Type B pancreatic cell (in vitro differentiated cells): ENCODE measurements at regions not wholly inside any gene's neighbourhood (a gene's known extent, or its start where the extent isn't known, plus 50 kb on each side); places are given as distances from the start of the nearest gene placed in this dataset.

ENCODE experiments used
- DNase-seq: peaks from one replicate; pipeline ENCODE4 v3.0.0; 2021; ENCODE audit warnings: mixed read lengths; ENCODE audit not compliant: unreplicated experiment; ENCODE audit errors: extremely low spot score
- H3K27ac Mint-ChIP-seq: 2 replicates; pipeline ENCODE4 v1.8.0; 2021; ENCODE audit warnings: mild to moderate bottlenecking, mixed read lengths
- H3K27me3 Mint-ChIP-seq: 2 replicates; pipeline ENCODE4 v1.8.0; 2021; ENCODE audit warnings: mixed read lengths
- H3K36me3 Mint-ChIP-seq: 2 replicates; pipeline ENCODE4 v1.8.0; 2021; ENCODE audit warnings: mixed read lengths
- H3K4me1 Mint-ChIP-seq: one replicate; pipeline ENCODE4 v1.8.0; 2021; ENCODE audit warnings: mixed read lengths; ENCODE audit not compliant: unreplicated experiment
- H3K4me3 Mint-ChIP-seq: 2 replicates; pipeline ENCODE4 v1.8.0; 2021; ENCODE audit warnings: mild to moderate bottlenecking, mixed read lengths
- H3K9me3 Mint-ChIP-seq: 2 replicates; pipeline ENCODE4 v1.8.0; 2021; ENCODE audit warnings: mixed read lengths
- TF ChIP-seq, protein P1 (sequence below): fragments of 200-600 bp; sonication (generic); conservative IDR thresholded peaks from 2 replicates; pipeline ENCODE4 v1.5.0; 2021; ENCODE audit warnings: antibody characterized with exemption, mild to moderate bottlenecking

DNA sequence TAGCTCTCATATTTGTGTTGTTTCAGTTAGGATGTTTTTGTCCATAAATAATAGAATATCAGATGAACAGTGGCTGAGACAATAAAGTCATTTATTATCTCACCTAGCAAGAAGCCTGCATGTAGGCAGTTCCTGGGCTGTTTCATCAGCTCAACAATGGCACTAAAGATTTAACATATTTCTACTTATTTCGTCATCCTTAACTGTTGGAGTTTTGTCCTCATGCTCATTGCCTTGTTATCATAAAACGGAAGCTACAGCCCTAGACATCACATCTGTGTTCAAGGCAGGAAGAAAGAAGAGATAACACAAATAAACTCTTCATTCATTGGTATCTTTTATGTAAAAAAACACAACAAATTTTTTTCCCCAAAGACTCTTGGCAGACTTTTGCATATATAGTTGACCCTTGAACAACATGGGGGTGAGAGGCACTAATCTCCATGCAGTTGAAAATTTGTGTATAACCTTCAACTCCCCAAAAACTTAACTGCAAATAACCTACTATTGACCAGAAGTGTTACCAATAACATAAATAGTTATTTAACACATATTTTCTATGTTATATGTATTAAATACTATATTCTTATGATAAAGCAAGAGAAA lies 277.2 kb upstream of the ADRA1B start:
- Mint-ChIP-seq H3K4me3 (no peak overlapping the region), H3K27ac (no peak overlapping the region), H3K36me3 (no peaks in the 10 kb centered on the region), H3K9me3 (no peaks in the 10 kb centered on the region), H3K27me3 (no peaks in the 10 kb centered on the region), H3K4me1 (no peaks in the 10 kb centered on the region)
- TF ChIP-seq, protein P1, sequence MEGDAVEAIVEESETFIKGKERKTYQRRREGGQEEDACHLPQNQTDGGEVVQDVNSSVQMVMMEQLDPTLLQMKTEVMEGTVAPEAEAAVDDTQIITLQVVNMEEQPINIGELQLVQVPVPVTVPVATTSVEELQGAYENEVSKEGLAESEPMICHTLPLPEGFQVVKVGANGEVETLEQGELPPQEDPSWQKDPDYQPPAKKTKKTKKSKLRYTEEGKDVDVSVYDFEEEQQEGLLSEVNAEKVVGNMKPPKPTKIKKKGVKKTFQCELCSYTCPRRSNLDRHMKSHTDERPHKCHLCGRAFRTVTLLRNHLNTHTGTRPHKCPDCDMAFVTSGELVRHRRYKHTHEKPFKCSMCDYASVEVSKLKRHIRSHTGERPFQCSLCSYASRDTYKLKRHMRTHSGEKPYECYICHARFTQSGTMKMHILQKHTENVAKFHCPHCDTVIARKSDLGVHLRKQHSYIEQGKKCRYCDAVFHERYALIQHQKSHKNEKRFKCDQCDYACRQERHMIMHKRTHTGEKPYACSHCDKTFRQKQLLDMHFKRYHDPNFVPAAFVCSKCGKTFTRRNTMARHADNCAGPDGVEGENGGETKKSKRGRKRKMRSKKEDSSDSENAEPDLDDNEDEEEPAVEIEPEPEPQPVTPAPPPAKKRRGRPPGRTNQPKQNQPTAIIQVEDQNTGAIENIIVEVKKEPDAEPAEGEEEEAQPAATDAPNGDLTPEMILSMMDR: no peak
- DNase-seq: no peak

GRCh38 chr5:159639590-159639989 lies 276.7 kb upstream of the ADRA1B start:
- Mint-ChIP-seq H3K9me3 (no peaks in the 10 kb centered on the region), H3K27me3 (no peaks in the 10 kb centered on the region), H3K4me1 (no peaks in the 10 kb centered on the region), H3K27ac (no peak overlapping the region), H3K36me3 (no peaks in the 10 kb centered on the region), H3K4me3 (no peak overlapping the region)
- TF ChIP-seq, protein P1: no peak
- DNase-seq: no peak

DNA sequence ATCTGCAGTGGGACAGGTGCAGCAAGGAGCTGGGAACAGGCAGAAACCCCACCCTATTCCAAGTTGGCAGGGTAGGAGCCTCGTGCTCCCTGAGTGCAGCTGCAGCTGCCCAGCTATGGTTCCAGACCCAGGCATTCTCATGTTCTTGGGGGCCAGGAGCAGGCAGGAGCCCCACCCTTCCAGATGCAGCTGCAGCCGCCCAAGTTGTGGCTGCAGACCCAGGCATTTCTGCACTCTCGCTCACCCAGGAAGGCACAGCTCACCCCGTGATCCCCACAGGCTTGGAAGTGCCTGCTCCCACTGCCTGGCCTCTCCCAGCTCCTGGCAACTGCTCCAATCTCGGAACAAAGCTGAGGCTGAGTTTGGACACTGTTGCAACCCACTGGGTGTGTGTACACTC lies 275.8 kb upstream of the ADRA1B start:
- Mint-ChIP-seq H3K4me3 (no peak overlapping the region), H3K4me1 (no peaks in the 10 kb centered on the region), H3K27ac (no peak overlapping the region), H3K36me3 (no peaks in the 10 kb centered on the region), H3K9me3 (no peaks in the 10 kb centered on the region), H3K27me3 (no peaks in the 10 kb centered on the region)
- TF ChIP-seq, protein P1: no peak
- no peak for DNase-seq

DNA sequence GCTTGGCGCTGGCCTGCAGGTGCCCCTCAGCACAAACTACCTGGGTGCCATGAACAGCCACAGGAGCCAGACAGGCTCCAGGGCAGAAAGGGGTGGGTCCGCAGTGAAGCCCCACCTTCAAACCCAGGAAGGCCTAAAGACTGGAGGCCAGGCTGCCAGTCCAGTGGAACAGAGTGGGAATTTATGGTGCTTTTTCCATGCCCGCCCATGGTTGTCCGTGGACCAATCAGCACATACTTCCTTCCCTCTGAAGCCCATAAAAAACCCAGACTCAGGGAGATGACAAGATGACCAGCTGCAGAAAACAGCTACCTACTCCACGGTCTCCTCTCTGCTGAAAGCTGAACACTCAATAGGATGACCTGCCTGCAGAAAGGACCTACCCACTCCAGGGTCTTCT lies 275.4 kb upstream of the ADRA1B start:
- DNase-seq: no peak
- Mint-ChIP-seq H3K36me3 (no peaks in the 10 kb centered on the region), H3K4me3 (no peak overlapping the region), H3K27ac (no peak overlapping the region), H3K27me3 (no peaks in the 10 kb centered on the region), H3K9me3 (no peaks in the 10 kb centered on the region), H3K4me1 (no peaks in the 10 kb centered on the region)
- TF ChIP-seq, protein P1: no peak

DNA sequence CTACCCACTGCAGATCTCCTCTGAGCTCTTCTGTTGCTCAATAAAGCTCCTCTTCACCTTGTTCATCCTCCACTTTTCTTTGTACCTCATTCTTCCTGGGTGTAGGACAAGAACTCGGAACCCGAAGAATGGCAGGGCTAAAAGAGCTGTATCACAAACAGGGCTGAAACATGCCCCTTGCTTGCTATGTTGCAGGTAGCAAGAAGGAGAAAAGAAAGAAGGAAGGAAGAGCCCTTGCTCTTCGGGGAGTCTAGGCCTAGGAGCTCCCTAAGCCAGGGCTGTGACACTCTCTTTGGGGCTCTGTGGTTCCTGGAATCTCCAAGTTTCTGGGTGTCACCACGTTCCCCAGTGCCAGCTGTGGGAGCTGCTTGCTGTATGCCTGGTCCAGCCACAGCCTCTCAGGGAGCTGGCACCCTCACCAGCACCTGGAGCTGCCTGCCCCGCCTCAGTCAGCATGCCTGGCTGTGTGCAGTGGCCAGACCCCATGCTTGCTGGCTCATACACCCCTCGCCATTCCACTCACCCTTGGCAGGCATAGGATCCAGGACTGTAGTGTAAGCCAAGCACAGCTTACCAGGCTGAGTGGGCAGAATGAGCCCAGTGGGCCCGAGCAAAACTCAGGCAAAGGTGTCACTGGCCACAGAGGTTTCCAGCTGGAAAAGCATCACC lies 274.8 kb upstream of the ADRA1B start:
- Mint-ChIP-seq H3K27ac (no peak overlapping the region), H3K4me3 (no peak overlapping the region), H3K36me3 (no peaks in the 10 kb centered on the region), H3K4me1 (no peaks in the 10 kb centered on the region), H3K9me3 (no peaks in the 10 kb centered on the region), H3K27me3 (no peaks in the 10 kb centered on the region)
- DNase-seq: no peak
- TF ChIP-seq, protein P1: no peak
